Cardiac septum (tissue), 1 donor: ENCODE measurements at regions not wholly inside any gene's neighbourhood (a gene's known extent, or its start where the extent isn't known, plus 50 kb on each side); places are given as distances from the start of the nearest gene placed in this dataset.

Source experiments
- DNase-seq: peaks from one replicate; pipeline ENCODE4 v3.0.0-alpha.2; 2020; ENCODE audit warnings: low spot score
- intact Hi-C: fragments of 100-400 bp; cut with DNase I; formaldehyde crosslinking; loops from one replicate; pipeline ENCODE4 v1.14.0; 2022
- donor health status: DM: no; HTN: no; CAD: no.

DNA sequence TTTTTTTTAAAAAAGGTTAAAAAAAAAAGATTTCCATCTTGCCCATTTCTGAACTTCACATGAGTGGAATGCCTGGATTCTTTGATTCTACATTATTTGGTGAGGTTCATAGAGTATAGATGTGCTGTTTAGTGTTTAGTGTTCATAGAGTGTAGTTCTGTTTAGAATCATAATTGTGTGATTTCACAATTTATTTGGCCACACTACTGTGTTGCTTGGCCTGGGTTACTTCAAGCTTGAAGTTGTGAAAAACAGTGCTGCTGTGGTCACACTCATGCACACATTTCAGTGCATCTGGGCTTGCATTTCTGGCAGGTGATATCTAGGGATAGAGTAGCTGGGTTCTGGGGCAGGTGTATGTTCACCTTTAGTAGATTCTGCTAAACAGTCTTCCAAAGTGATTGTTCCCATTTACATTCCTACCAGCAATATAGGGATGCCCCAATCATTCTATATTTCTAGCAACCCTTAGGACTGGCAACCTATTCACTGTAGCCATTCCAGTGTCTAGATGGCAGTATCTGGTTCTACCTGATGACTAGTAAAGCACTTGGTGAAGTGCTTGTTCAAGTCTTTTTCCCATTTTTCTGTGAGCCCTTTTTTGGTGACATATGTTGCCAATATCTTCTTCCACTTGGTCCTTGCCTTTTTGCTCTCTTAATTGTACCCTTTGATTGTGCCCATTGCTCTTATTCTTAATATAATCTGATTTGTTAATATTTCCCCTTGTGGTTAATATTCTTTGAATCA lies 50.6 kb upstream of the RBFOX3 start:
- intact Hi-C loops: no loop called here
- DNase-seq: no peak
